Stromal cell of bone marrow (primary cell): ENCODE measurements at regions not wholly inside any gene's neighbourhood (a gene's known extent, or its start where the extent isn't known, plus 50 kb on each side); places are given as distances from the start of the nearest gene placed in this dataset.

Experiments
- DNase-seq: peaks from one replicate; pipeline ENCODE4 v3.0.0-alpha.2; 2012; ENCODE audit warnings: low read depth

GRCh38 chr22:22421392-22421791 is 87.2 kb downstream of the ZNF280B start:
- DNase-seq, result no peak

GRCh38 chr22:22422629-22423112 is 85.9 kb downstream of the ZNF280B start:
- DNase-seq, result peak; percentile 30

GRCh38 chr22:22423681-22424080 is 84.9 kb downstream of the ZNF280B start:
- no peak for DNase-seq

- DNase-seq, result no peak
Measured at GRCh38 chr22:22424210-22424800, 84.2 kb downstream of the ZNF280B start.

GRCh38 chr22:22424956-22425355 is 83.6 kb downstream of the ZNF280B start:
- no peak for DNase-seq

- DNase-seq, result no peak
Measured at GRCh38 chr22:22425356-22425755, 83.2 kb downstream of the ZNF280B start.

- DNase-seq, result no peak
Measured at GRCh38 chr22:22425783-22426624, 82.5 kb downstream of the ZNF280B start.

GRCh38 chr22:22427542-22428065 is 80.9 kb downstream of the ZNF280B start:
- no peak for DNase-seq

- DNase-seq, result no peak
Measured at GRCh38 chr22:22428222-22429098, 80.1 kb downstream of the ZNF280B start.

GRCh38 chr22:22429369-22430108 is 79.0 kb downstream of the ZNF280B start:
- DNase-seq, result no peak

- no peak for DNase-seq
Measured at GRCh38 chr22:22430111-22430820, 78.3 kb downstream of the ZNF280B start.

- peak; percentile 30 for DNase-seq
Measured at GRCh38 chr22:22431271-22432220, 77.0 kb downstream of the ZNF280B start.

GRCh38 chr22:22432479-22432878 is 76.1 kb downstream of the ZNF280B start:
- DNase-seq, result no peak

GRCh38 chr22:22432937-22433336 is 75.6 kb downstream of the ZNF280B start:
- DNase-seq, result no peak

- no peak for DNase-seq
Measured at GRCh38 chr22:22433770-22434169, 74.8 kb downstream of the ZNF280B start.
